ENCODE measurements at regions not wholly inside any gene's neighbourhood (a gene's known extent, or its start where the extent isn't known, plus 50 kb on each side); places are given as distances from the start of the nearest gene placed in this dataset.

- TF ChIP-seq, protein P1, sequence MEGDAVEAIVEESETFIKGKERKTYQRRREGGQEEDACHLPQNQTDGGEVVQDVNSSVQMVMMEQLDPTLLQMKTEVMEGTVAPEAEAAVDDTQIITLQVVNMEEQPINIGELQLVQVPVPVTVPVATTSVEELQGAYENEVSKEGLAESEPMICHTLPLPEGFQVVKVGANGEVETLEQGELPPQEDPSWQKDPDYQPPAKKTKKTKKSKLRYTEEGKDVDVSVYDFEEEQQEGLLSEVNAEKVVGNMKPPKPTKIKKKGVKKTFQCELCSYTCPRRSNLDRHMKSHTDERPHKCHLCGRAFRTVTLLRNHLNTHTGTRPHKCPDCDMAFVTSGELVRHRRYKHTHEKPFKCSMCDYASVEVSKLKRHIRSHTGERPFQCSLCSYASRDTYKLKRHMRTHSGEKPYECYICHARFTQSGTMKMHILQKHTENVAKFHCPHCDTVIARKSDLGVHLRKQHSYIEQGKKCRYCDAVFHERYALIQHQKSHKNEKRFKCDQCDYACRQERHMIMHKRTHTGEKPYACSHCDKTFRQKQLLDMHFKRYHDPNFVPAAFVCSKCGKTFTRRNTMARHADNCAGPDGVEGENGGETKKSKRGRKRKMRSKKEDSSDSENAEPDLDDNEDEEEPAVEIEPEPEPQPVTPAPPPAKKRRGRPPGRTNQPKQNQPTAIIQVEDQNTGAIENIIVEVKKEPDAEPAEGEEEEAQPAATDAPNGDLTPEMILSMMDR (IDR thresholded peaks at IDR 0.05), result no peak
- no peak for TF ChIP-seq POLR2A (IDR thresholded peaks at IDR 0.05)
- TF ChIP-seq POLR2AphosphoS5 (IDR thresholded peaks at IDR 0.05), result no peak
Measured at GRCh38 chr10:43808136-43808535, 159.5 kb upstream of the ZNF32 start.

Data from gastroesophageal sphincter (tissue), 3 donors.